NOMO-1 treated with dmso at 0.1 percent for 144 hours (cell line): ENCODE measurements at regions not wholly inside any gene's neighbourhood (a gene's known extent, or its start where the extent isn't known, plus 50 kb on each side); places are given as distances from the start of the nearest gene placed in this dataset.

Source experiments
- DNase-seq: peaks from one replicate; lab custom pipeline; 2025; ENCODE audit not compliant: unreplicated experiment; lab: John Stamatoyannopoulos, UW

DNA sequence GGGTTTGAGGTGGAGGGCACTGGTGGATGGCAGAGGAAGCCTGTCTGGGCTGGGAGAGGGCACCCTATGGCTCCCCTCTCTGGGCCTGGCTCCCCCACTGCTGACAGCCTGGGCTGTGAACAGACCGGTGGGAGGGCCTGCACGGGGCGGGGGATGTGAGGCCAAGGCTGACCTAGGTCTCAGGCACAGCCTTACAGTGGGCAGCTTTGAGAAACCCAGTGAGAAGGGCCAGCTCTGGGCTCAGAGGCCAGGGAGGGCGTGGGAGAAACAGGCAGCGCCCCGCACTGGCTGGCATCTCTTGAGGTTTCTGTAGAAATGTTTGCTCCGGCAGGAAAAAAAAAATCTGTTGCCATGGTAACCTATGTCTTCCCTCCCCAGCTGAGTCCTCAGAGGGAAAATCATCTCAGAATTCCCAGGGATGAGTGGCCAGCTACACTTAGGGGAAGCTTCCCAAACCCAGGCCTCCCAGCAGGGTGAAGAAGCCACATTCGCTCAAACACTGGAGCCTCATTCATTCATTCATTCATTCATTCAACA lies 71.7 kb upstream of the TAF1B start:
- no peak for DNase-seq

DNA sequence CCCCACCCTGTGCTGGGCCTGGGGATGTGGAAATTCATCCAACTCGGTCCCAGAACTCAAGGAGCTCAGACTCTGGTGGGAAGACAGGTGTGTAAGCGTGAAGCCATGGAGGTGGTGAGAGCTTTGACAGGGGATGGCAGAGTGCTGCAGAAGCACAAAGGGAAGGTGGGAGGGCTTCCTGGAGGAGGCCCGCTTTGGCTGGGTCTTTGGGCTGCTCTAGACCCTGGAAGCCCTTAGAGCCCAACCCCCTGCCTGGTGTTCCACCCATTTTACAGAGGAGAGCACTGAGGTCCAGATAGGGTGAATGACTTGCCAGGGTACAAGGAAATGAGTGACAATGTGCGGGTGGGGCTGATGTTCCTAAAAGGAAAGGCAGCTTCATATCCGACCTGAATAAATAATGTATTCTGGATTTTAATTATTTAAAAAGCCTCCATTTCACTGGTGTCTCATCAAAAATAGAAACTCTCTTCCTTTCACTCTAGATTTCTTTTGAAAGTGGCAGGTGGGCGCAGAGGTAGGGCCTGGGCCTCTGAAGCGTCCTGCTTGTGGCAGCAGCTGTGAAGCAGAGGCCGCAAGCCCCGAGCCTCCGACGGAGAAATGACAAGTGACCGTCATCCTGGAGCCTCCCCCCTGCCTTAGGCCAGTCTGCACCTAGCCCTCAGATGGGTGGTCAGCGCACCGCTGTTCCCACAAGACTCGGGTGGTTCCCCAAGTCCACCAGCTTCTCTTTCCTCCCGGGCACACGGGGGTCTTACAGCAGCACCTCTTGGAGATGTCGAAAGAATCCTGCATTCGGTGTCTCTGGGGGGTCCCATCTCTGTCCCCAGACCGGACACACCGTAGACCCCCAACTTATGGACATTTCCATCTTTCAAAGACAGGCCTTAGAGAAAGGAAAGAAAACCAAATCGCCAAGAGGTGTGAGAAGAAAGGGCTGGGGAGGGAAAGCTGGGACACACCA lies 71.0 kb upstream of the TAF1B start:
- DNase-seq, result no peak

- no peak for DNase-seq
These were observed 70.0 kb upstream of the TAF1B start for GRCh38 chr2:9772999-9773902.

DNA sequence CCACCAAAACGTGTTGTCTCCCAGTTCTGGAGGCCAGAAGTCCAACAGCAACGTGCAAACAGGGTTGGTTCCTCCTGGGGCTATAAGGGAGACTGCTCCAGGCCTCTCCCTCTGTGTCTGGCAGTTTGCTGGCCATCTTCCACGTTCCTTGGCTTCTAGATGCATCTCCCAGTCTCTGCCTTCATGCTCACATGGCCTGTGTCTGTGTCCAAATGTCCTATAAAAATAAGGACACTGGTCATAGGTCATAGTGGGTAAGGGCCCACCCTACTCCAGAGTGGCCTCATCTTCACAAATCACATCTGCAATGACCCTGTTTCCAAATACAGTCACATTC lies 69.4 kb upstream of the TAF1B start:
- no peak for DNase-seq

DNA sequence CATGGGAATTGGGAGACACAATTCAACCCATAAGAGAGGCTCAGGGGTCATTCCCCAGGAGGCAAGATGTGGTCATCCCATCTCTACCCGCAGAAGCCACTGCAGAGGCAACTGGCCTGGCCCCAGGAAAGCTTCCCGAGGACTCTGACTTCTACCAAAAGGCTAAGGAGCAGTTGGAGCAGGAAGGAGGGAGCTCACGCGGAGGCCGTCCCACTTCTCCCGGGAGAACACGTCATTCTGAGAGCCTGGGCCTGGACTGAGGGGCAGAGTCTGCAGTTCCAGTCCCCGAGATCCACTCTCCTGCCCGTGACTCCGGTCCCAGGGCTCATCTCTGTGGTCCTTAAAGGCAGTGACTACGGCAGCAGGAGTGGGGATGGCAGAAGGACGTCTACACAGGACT lies 69.0 kb upstream of the TAF1B start:
- no peak for DNase-seq

GRCh38 chr2:9775351-9775750 lies 67.9 kb upstream of the TAF1B start:
- DNase-seq, result no peak

- no peak for DNase-seq
These were observed 67.1 kb upstream of the TAF1B start for GRCh38 chr2:9775999-9776712.

- DNase-seq, result no peak
These were observed 66.2 kb upstream of the TAF1B start for GRCh38 chr2:9777081-9777480.

DNA sequence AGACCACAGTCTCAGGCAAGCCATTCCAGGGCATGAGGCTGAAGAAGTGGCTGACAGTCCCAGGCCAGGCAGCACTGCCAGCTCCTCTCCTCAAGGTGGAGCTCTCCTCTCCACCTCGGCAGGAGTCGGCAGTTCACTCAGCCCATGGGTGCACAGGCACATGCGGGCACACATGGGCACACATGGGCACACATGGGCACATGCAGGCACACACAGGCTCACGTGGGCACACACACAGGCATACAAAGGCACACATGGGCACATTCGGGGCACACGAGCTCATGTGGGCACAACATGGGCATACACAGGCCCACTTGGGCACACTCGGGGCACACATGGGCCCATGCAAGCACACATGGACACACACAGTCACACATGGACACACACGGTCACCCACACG lies 65.3 kb upstream of the TAF1B start:
- no peak for DNase-seq

DNA sequence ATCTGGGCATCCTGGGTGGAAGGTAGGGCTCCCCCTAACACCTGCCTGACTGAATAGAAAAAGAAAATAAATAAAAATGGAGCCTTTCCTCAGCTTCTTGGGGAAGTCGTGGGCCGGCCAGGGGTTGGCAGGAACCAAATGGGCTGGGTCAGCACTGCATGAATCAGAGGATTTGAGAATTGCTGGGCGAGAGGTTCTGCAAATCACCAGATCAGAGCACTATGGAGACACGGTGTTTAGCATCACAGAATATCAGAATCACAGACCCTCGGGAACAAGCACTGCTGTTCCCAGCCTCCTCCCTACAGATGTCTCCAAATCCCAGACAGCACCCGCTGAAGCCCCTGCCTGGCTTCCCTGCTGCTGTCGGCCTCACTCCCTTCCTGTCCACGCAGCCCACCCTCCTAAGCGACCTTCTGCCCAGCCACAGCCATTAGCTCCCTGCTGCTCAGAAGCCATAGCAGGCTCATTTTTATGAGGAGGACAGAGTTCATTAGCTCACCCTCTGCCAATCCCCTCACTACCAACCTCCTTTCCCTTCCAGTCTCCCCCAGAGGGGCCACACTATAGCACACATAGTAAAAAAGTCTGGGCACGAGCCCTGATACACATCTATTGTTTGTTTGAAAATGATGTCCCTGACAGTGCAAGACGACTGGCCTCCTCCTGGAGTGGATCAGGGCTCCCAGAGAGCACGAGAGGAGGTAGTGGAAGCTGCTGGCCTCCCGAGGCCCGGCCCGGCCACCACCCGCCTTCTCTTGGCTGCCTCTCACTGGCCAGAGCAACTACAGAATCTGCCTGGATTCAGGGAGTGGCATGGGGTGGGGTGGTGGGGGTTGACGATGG lies 64.6 kb upstream of the TAF1B start:
- no peak for DNase-seq

GRCh38 chr2:9779596-9780264 lies 63.5 kb upstream of the TAF1B start:
- DNase-seq, result peak; percentile 48

DNA sequence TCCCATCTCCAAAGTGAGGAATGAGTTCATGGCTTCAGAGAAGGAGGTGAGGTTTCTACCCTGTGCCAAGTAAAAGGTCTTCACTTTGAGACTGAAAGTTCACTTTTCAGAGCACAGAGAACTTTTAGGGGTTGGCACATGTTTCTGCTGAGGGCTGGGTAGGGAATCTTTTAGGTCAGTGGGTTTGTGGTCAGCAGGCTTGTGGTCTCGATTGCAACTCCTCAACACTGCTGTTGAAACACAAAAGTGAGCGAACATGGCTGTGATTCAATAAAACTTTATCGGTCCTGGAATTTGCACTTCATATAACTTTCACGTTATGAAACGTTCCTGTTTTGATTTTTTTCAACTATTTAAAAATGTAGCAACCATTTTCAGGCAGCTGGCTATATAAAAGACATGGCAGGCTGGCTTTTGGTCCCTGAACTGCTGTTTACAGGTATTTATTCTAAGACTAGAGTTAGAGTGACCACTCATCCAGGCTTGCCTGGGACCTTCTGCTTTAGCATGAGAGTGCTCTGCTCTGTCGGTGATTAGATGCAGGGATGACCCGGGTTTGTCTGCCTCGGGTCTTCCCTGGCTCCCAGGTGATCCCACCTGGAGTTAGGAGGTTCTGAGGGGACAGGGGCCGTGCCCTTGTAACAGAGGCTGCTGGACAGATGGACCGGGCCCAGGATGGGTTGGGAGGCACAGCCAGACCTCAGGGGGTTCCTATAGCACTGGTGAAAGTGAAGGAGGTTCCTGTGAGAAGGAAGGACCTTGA lies 62.7 kb upstream of the TAF1B start:
- DNase-seq, result peak; percentile 22

DNA sequence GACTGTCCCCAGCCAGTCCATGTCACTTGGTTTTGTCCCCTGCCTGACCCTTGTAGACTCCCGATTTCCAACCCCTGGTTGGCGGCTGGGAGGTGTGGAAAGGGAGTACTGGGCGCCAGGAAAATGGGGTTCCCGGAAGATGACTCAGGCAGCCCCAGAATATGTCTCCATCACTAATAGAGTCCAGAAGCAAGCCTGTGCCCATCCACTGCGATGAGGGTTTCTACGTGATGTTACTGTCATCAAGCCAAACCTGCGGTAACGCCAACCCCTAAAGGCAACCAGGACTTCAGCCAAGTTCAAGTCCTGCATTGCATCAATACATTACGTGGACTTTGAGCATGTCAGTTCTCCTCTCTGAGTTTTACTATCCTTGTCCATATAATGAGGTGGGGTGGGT lies 62.0 kb upstream of the TAF1B start:
- no peak for DNase-seq

- DNase-seq, result no peak
These were observed 61.0 kb upstream of the TAF1B start for GRCh38 chr2:9782197-9782719.

DNA sequence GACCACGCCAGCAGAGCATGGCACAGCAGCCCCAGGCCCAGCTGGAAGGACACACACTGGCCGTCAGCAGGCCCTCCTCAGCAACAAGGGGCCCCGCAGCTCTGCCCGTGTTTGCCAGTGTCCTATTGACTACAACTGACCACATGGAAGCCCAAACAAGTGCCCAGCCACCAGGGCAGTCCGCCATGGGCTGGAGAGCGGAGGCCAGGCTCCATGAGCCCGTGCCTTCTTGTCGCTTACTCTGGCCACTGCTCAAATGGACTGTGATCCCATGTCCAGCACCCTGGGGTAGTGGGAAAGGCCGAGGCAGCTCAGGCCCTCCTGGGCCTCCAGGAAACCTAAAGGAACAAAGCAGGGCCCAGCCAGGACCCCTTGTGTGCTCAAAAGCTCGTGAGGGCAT lies 53.9 kb upstream of the TAF1B start:
- no peak for DNase-seq

- no peak for DNase-seq
These were observed 52.5 kb upstream of the TAF1B start for GRCh38 chr2:9790702-9791225.

- no peak for DNase-seq
These were observed 51.6 kb upstream of the TAF1B start for GRCh38 chr2:9791711-9792110.

- DNase-seq, result no peak
These were observed 49.9 kb upstream of the TAF1B start for GRCh38 chr2:9793156-9793917.
